NCI-H446 treated with DMSO at 0.1 percent for 48 hours (cell line): ENCODE measurements at regions not wholly inside any gene's neighbourhood (a gene's known extent, or its start where the extent isn't known, plus 50 kb on each side); places are given as distances from the start of the nearest gene placed in this dataset.
A peak's percentile ranks its signal among the peaks of the same experiment; 100 is the strongest.

Source experiments
- DNase-seq: peaks from one replicate; lab custom pipeline; 2025; lab: John Stamatoyannopoulos, UW

- DNase-seq: no peak
These were observed 438.8 kb upstream of the TGFBR2 start for GRCh38 chr3:30167541-30168011.

- DNase-seq: no peak
These were observed 436.9 kb upstream of the TGFBR2 start for GRCh38 chr3:30169487-30169886.

- DNase-seq: no peak
These were observed 435.5 kb upstream of the TGFBR2 start for GRCh38 chr3:30170681-30171438.

GRCh38 chr3:30174357-30174756 lies 432.0 kb upstream of the TGFBR2 start:
- no peak for DNase-seq

- DNase-seq: peak; percentile 91
These were observed 425.9 kb upstream of the TGFBR2 start for GRCh38 chr3:30180310-30181177.

DNA sequence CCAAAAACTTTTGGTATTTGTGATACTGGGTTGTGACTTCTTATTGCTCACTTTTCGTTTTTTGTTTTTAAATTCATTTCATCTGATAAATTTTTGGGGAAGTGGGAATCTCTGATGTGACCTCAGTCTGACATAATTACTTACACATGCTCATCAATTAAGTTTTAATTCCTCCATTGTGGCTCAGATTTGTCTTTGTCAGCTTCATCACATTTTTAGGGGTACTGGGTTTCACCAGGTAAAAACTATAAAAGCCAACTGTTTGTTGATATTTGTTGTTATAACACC lies 425.3 kb upstream of the TGFBR2 start:
- DNase-seq: no peak

GRCh38 chr3:30181581-30181980 lies 424.8 kb upstream of the TGFBR2 start:
- no peak for DNase-seq

DNA sequence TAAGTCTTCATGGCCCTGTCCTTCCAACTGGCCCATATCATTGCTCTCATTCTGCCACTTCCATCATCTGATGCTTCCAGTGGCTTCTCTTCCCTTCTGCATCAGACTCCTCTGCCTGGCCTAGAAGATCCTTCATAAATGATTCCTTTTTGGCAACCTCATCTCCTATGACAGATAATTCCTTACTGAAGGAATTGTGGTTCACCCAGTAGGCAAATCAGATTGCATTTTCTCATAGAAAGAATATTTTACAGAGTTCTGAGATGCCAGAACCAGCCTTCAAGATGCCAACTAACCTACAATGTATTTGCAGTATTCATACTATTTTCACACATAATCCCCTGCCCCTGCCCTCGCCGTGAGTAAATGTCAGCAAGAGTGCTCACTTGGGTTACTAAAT lies 423.0 kb upstream of the TGFBR2 start:
- DNase-seq: no peak

DNA sequence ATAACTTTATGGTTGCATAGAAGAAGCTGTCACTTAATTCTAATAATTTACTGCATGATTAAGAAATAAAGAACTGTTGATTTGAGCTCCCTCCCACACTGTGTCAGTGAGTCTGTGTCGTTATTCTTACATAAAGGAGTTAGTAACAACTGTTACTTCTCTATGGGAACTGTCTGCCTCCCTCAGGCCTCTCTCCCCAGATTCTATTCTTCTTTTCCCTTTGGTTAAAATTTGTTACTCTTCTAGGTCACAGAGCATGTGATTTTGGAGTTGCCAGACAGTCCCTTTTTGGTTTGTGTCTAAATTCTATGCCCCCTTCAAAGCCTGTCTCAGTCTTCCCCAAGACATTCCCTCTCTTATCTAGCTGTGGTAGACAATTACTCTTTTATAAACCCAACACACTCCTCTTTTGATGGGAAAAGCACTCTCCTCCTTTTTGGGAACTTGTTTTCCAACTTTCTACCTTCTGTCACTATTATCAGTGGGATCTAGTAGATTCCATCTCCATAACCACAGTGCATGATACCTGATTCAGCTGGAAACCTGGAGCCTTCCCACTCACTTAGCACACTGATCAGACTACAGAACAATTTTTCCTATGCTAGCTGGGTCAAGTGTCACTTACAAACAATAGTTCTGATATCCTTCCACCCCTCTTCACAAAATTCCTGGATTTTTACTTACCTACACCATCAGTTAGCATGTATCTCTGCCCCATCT lies 422.1 kb upstream of the TGFBR2 start:
- DNase-seq: no peak

DNA sequence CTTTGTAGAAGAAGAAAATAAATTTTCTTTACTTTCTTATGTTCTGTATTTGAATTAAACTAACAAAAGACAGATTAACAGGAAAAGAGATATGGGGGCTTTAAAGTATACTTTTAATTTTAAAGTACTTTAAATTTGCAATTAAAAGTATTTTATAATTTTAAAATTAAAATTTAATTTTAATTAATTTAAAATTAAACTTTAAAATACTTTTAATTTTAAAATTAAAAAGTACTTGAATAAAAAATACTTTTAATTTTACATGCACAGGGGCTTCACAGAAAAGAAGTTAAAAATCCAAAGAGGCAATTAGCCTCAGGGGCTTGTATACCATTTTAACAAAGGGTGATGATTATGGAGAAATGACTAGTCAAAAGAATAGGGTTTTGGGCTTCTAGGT lies 420.5 kb upstream of the TGFBR2 start:
- no peak for DNase-seq

DNA sequence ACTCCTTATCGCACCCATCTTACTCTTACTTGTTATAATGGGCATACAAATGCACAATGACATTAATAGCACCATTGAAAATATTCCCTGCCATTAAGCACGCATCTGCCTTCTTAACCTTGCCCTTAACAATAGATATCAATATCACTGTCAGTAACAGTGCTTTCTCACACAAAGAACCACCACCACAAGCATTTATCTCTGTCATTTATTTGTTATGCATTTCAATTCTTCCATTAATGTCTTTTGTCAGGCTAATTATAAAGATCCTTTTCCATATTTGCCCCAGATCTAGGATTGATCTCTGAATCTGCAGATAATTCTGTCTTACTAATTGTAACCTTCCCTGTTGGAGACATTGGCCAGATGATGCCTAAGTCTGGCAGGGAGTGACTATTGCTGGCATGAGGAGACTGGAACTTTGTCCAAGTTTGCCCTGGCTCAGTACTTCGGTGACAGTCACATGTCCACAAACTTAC lies 419.6 kb upstream of the TGFBR2 start:
- peak; percentile 84 for DNase-seq

GRCh38 chr3:30187366-30187765 lies 419.0 kb upstream of the TGFBR2 start:
- no peak for DNase-seq

GRCh38 chr3:30188713-30189112 lies 417.7 kb upstream of the TGFBR2 start:
- peak; percentile 97 for DNase-seq

GRCh38 chr3:30189900-30190299 lies 416.5 kb upstream of the TGFBR2 start:
- DNase-seq: peak; percentile 97

GRCh38 chr3:30193625-30194044 lies 412.8 kb upstream of the TGFBR2 start:
- DNase-seq: peak; percentile 92

GRCh38 chr3:30195352-30195751 lies 411.0 kb upstream of the TGFBR2 start:
- no peak for DNase-seq

DNA sequence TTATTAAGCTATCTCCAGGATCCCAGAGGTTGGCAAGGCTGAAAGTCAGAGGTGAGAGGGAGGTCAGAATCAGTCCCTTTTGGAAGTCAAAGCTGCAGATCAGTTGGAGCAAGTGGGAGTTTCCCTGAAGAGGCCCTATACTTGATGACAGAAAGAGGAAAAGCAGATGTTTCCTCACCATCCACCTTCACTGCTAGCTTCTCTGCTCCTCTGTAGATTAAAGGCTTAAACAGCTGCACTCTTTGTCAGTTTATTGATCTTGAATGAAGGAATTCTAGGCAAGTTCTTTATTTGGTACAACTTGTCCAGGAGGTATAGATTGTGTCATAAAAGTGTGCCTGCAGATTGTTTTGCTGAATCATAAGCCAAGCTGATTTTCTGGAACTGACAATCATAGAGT lies 408.2 kb upstream of the TGFBR2 start:
- no peak for DNase-seq

DNA sequence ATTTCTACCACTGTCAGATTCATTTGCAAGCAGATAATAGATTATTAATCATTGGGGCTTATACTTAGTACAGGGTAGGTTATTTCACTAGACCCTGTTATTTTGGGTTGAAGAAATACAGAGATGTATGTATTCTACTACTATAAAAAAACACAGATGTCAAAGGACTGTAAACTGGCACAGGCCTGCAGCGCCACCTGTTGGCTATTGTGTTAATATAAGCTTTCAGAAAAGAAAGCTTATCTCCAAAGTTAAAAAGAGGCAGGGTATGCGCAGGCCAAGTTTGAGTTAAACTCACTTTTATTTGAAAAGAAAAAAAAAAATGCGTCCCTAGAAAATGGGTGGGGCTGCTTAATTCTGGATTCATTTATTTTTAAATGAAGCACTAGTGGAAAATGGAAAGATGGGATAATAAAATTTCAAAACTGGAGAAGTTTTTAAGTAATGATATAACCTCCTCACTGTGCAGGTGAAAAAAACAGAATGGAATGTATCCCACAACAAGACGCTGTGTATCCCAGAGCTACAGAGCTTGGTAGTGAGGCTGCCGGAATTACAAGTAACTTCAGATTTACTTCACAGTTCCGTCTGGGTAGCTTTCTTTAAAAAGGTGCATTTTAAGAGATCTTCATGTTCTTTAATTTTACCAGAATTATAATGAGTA lies 407.2 kb upstream of the TGFBR2 start:
- peak; percentile 75 for DNase-seq

- DNase-seq: no peak
These were observed 406.5 kb upstream of the TGFBR2 start for GRCh38 chr3:30199855-30200254.

DNA sequence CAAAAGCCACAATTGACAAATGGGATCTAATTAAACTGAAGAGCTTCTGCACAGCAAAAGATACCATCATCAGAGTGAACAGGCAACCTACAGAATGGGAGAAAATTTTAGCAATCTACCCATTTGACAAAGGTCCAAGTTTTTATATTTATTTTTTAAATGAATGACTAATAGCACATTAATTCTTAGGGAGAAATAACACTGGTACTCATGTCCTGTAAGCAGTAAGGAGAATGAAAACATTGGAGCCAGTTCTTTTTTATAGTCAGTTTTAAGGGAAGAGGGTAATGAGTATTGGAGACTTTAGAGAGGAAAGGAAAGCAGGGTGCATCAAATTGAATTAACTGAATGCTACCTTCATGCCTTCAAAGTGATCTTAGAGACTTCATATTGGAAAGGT lies 404.7 kb upstream of the TGFBR2 start:
- DNase-seq: no peak

DNA sequence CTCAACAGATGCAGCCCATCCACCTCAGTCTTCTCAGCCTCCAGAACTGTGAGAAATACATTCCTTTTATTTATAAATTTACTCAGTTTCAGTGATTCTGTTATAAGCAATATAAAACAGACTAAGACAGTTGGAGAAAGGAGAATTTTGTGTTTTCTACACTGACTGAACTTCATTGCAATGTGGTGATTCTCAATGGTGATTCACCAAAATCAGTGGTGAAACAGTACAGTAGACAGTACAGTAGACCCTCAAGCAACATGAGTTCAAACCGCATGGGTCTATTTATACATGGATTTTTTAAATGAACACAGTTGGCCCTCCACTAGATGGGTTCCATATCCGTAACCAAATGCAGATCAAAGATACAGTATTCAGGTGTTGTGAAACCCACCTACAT lies 403.1 kb upstream of the TGFBR2 start:
- DNase-seq: no peak

- DNase-seq: no peak
These were observed 402.3 kb upstream of the TGFBR2 start for GRCh38 chr3:30204126-30204525.
